Fibroblast of skin of right quadriceps (primary cell): ENCODE measurements at regions not wholly inside any gene's neighbourhood (a gene's known extent, or its start where the extent isn't known, plus 50 kb on each side); places are given as distances from the start of the nearest gene placed in this dataset.

ENCODE experiments used
- DNase-seq: peaks from one replicate; pipeline ENCODE4 v3.0.0-alpha.2; 2013

- DNase-seq: no peak
These were observed 130.8 kb upstream of the LGALSL start for GRCh38 chr2:64323197-64323596.

DNA sequence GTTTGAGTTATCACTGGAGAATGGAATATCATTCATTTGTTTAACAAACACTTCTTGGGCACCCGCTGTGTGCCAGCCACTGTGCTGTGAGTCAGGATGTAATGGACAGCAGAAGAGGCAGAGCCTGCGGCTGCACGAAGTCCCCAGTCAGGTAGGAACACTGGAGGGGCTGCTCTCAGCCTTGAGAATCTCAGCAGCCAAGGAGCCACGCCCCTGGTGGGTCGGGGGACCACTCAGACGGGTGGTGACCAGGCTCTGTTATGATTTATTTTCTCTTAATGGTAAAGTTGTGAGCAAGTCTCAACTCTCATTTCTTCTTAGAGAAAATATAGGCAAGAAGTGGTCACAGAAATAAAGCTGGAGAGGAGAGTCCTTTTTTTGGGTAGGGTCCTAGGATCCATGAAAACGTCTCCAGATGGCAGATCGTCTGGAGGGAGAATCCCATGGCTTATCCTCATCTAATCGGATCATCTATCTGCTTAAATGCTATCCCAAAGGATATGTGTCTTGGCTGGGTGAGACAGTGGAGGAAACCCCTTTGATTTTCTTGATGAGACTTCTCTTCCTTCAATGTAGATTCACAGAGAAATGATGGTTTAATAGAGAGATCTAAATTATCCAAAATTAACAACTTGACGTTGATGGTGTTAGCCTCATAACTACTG is 129.1 kb upstream of the LGALSL start:
- DNase-seq: no peak

DNA sequence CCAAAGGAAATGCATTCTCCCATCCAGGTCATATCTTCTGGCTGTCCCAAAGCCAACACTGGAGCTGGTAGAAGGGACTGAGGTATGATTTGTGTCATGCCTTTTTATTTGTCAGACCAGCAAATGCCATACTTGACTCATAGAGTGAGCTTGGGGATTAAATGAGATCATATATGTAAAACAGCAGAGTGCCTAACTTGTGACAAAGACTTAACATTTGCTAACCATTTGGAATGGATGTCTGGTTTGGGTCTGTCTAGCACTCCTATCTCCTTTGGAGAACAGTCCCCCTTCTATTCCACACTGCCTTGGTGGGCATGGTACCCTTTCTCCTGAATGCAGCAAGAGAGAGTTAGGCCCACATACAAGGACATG is 128.5 kb upstream of the LGALSL start:
- DNase-seq: peak; percentile 14

GRCh38 chr2:64325852-64326577 is 127.9 kb upstream of the LGALSL start:
- DNase-seq: no peak

DNA sequence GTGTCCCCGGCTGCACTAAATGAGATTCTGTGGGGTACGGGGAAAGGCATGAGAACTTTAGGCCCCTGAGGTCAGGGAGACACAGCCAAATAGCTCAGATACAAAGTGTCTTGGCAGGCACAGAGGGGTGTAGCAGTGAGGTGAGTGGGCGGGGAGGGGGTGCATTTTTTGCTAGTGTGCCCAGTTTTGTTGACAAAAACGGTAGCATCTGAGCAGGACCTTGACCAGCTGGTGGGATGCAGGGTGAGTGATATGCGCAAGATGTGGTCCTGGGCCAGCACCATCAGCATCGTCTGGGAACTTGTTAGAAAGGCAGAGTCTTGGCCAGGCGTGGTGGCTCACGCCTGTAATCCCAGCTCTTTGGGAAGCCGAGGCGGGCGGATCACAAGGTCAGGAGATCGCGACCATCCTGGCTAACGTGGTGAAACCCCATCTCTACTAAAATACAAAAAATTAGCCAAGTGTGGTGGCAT is 127.3 kb upstream of the LGALSL start:
- DNase-seq: no peak

- no peak for DNase-seq
These were observed 126.8 kb upstream of the LGALSL start for GRCh38 chr2:64327129-64327509.

DNA sequence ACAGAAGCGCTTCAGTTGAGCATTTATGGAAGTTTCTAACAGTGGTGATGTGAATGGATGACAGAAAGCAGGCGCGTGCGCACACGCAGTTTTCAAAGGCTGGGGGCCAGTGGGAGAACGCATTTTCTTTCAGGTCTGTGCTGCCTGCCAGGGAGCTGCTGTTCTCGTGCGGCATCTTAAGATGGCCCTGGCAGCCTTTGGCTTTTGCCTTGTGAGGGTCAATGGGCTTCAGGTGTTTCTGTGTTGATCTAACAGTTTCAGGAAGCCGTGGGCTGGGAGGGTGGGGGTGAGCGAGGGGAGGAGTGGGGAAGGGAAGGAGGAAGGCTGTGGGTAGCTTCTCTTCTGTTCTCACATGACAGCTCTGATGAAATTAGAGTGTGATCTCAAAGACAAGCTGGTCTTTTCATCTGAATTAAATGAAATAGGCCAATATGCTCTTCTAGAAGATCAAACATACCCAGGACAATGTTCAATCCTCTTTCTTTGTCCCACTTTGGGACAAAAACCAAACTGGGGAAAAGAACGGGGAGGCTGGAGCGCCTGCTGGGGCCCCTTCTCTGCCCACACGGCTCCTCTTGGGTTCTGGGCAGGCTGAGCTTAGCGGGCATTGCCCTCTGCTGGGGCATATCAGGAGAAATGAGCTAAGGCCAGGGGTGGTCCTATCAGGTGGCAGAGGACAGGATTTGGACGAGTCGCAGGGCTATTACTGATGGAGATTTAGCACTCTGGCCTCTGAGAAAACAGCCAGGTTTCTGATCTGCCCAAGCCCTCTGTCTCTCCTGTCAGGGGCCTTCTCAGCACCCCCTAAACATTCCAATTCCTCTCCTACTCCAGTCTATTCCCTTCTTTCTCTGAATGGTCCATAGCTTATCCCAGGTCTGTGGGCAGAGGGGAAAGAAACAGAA is 126.2 kb upstream of the LGALSL start:
- DNase-seq: peak; percentile 30

GRCh38 chr2:64328415-64328722 is 125.6 kb upstream of the LGALSL start:
- no peak for DNase-seq

DNA sequence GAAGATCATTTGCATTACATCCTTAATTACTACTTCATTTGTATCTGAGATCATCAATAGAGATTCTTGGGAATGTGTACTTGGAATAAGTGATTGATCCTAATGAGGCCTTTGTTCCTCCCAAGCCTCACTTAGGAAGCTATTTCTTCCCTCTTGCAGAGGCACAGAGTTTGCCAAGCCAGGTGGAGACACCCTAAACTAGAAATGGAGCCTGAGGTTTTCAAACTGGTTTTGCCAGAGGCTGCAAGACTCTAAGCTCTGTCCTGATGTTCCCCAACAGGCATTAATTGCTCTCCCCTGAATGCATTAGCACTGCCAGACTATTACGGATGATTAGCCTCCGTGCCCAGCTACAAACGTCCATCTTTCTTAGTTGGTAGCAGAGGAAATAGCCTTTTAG is 125.2 kb upstream of the LGALSL start:
- no peak for DNase-seq

- peak; percentile 27 for DNase-seq
These were observed 124.1 kb upstream of the LGALSL start for GRCh38 chr2:64329848-64330247.

- peak; percentile 85 for DNase-seq
These were observed 123.5 kb upstream of the LGALSL start for GRCh38 chr2:64330281-64331113.

GRCh38 chr2:64331114-64331645 is 122.8 kb upstream of the LGALSL start:
- DNase-seq: no peak

- DNase-seq: no peak
These were observed 121.9 kb upstream of the LGALSL start for GRCh38 chr2:64331849-64332699.

GRCh38 chr2:64336171-64336570 is 117.8 kb upstream of the LGALSL start:
- peak; percentile 21 for DNase-seq

DNA sequence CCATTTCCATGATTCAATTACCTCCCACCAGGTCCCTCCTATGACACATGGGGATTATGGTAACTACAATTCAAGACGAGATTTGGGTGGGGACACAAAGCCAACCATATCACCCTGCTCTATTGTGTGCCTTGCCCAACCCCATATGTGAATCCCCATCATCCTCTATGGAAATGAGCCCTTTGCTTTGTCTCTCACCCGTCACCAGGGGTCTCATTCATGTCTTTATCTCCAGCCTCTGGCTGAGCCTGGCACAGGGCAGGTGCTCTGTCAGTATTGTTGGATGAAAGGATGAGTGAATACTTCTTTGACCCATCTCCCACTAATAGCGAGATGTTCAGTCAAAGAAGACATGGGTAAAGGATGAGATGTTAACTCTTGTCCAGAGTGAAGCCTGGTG is 116.6 kb upstream of the LGALSL start:
- no peak for DNase-seq

- DNase-seq: no peak
These were observed 115.9 kb upstream of the LGALSL start for GRCh38 chr2:64338108-64338507.

- peak; percentile 72 for DNase-seq
These were observed 115.0 kb upstream of the LGALSL start for GRCh38 chr2:64338910-64339500.

DNA sequence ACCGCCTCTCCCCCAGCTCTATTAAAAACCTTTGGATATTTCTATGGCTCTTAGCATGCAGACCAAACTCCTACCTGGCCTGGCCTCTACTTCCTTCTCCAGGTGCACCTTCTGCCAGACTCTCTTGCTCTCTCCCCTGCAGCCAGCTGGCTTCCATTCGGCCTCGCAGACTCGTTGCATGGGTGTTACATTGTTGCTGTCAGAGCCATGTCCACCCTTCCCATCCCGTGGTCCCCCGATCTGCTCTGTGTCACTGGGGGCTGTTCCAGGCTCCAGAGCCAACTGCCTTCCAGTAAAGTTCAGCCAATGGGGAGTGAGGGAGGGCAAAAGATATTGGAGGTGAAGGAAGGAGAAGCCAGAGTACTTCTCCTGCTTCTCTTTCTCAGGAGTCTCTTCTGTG is 112.5 kb upstream of the LGALSL start:
- no peak for DNase-seq

GRCh38 chr2:64342195-64343099 is 111.5 kb upstream of the LGALSL start:
- DNase-seq: no peak

DNA sequence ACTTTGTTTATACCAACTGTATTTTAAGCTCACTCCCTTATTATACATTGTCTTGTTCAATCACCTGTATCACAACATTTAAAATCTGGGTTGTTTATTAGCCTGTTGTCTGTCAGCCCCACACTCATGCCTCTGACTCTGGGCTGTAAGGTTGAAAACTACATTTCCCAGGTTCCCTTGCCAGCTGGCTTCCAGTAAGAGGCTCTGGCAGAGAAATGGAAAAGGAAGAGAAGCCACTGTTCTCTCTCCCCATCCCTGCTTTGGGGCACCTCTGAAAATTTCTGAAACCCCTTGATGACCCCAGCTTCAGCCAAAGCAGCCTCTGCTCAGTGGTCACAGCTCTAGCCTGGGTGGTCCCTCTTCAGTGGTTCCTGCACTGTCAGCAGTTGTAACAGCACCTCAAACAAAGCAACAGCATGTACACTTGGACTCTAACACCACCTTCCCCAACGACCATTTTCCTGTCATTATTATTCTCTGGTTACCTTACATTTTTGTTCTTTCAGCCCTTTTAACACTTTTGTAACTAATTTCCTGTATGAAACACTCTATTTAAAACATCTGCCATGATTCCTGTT is 108.9 kb upstream of the LGALSL start:
- no peak for DNase-seq
